Ovary (tissue), 7 donors: ENCODE measurements at regions not wholly inside any gene's neighbourhood (a gene's known extent, or its start where the extent isn't known, plus 50 kb on each side); places are given as distances from the start of the nearest gene placed in this dataset.

ENCODE experiments used
- DNase-seq, 5 donors: peaks; one replicate each; pipeline ENCODE4 v3.0.0-alpha.2; 2019 to 2020
- H3K27ac ChIP-seq, 2 donors: fragments of 200-600 bp; one replicate each; pipeline versions ENCODE4 v1.5.1 to v1.8.0; 2019 to 2022
- H3K27me3 ChIP-seq: fragments of 200-600 bp; one replicate; pipeline ENCODE4 v1.8.0; 2022
- H3K36me3 ChIP-seq: fragments of 200-600 bp; sonication (generic); one replicate; pipeline ENCODE4 v1.5.1; 2019
- H3K4me1 ChIP-seq: one replicate; pipeline ENCODE4 v1.8.1; 2013; ENCODE audit warnings: mild to moderate bottlenecking, moderate library complexity; ENCODE audit not compliant: insufficient read depth
- H3K4me3 ChIP-seq: fragments of 200-600 bp; sonication (generic); one replicate; pipeline ENCODE4 v1.5.1; 2017
- H3K9me3 ChIP-seq, 2 donors: fragments of 200-600 bp in 1 of 2; sonication (generic) in 1 of 2; one replicate each; pipeline versions ENCODE4 v1.5.1 to v1.8.1; 2013 to 2019; ENCODE audit warnings: mild to moderate bottlenecking in 1 of 2, moderate library complexity in 1 of 2
- CTCF ChIP-seq, 3 donors: fragments of 450-650 bp in 2 of 3; fragments of 200-600 bp in 1 of 3; IDR thresholded peaks; one replicate each; pipeline versions ENCODE4 v1.5.1 to v1.8.0; 2016 to 2022; ENCODE audit warnings: antibody characterized with exemption in 3 of 3, mild to moderate bottlenecking in 1 of 3
- EP300 ChIP-seq: sonication (generic); formaldehyde crosslinking; IDR thresholded peaks from one replicate; pipeline ENCODE4 v1.6.1; 2017; ENCODE audit warnings: antibody characterized with exemption
- POLR2A ChIP-seq: fragments of 450-650 bp; IDR thresholded peaks from one replicate; pipeline ENCODE4 v1.6.1; 2017; ENCODE audit warnings: antibody characterized with exemption, mild to moderate bottlenecking, moderate library complexity
- WGBS, 3 donors: extraction: QIAGEN DNeasy Blood & Tissue Kit in 1 of 3; methylation state at CpG; one replicate each; pipeline versions ENCODE4 v1.1.5 to v1.1.7; 2013 to 2017; 5-methylcytosine and 5-hydroxymethylcytosine counted together
- intact Hi-C, 4 donors: fragments of 100-400 bp; cut with DNase I; formaldehyde crosslinking; loops; one replicate each; pipeline versions ENCODE4 v1.11.0 to v1.15.1; 2022 to 2023
- donor health status: DM: no; HTN: no; CAD: no; lungs with moderate emphysema.
- donor health status: DM: no; HTN: no; CAD: no.
- donor health status: Bipolar disorder and iron deficiency.
- donor health status: DM: no; HTN: no; CAD: no.
- donor health status: DM: yes; HTN: yes; CAD: no.

GRCh38 chr13:31421756-31422155 is 222.0 kb downstream of the B3GLCT start:
- no peak for DNase-seq
- WGBS, 3 donors: 62 to 76% (median 63%) methylated on average over 1 of the region's 1 CpG
- no peaks in the 10 kb centered on the region for H3K4me1 ChIP-seq
- H3K36me3 ChIP-seq: no peaks in the 10 kb centered on the region
- no peak overlapping the region for H3K27ac ChIP-seq
- no peaks in the 10 kb centered on the region for H3K9me3 ChIP-seq
- no peaks in the 10 kb centered on the region for H3K27me3 ChIP-seq
- TF ChIP-seq EP300: no peak
- no peak for TF ChIP-seq CTCF (IDR thresholded peaks at IDR 0.05)
- TF ChIP-seq POLR2A: no peak
- no peak overlapping the region for H3K4me3 ChIP-seq
- intact Hi-C loops: loop anchor here in 2 of 4 donors (5.0 to 10.0 kb wide), 2 partner anchors 184 to 187 kb away; no protein-coding TSS in a partner anchor

GRCh38 chr13:31424130-31424729 is 224.5 kb downstream of the B3GLCT start:
- Histone ChIP-seq H3K36me3 (no peaks in the 10 kb centered on the region), H3K4me1 (no peaks in the 10 kb centered on the region), H3K27ac (no peak overlapping the region), H3K4me3 (no peak overlapping the region), H3K9me3 (no peaks in the 10 kb centered on the region), H3K27me3 (no peaks in the 10 kb centered on the region)
- no peak for TF ChIP-seq EP300
- TF ChIP-seq CTCF (IDR thresholded peaks at IDR 0.05): peak in 2 of 3 donors; percentile 20 to 49
- intact Hi-C loops: loop anchor here in 2 of 4 donors (5.0 to 10.0 kb wide), 2 partner anchors 187 to 189 kb away; no protein-coding TSS in a partner anchor
- DNase-seq: peak; percentile 36 to 74 (median 66)
- WGBS, 3 donors: 6 to 8% (median 8%) methylated on average over 6 of the region's 6 CpGs

GRCh38 chr13:31426395-31426794 is 226.6 kb downstream of the B3GLCT start:
- H3K9me3 ChIP-seq: no peaks in the 10 kb centered on the region
- H3K4me3 ChIP-seq: no peak overlapping the region
- no peaks in the 10 kb centered on the region for H3K27me3 ChIP-seq
- DNase-seq: no peak
- H3K36me3 ChIP-seq: no peaks in the 10 kb centered on the region
- intact Hi-C loops: loop anchor here in 1 of 4 donors (10.0 kb wide), 1 partner anchor 192 kb away; no protein-coding TSS in a partner anchor
- no peaks in the 10 kb centered on the region for H3K4me1 ChIP-seq
- TF ChIP-seq CTCF (IDR thresholded peaks at IDR 0.05) (no peak), POLR2A (no peak), EP300 (no peak)
- H3K27ac ChIP-seq: no peak overlapping the region

GRCh38 chr13:31427151-31428100 is 227.7 kb downstream of the B3GLCT start:
- H3K4me1 ChIP-seq: no peaks in the 10 kb centered on the region
- H3K9me3 ChIP-seq: no peaks in the 10 kb centered on the region
- H3K4me3 ChIP-seq: no peak overlapping the region
- H3K36me3 ChIP-seq: no peaks in the 10 kb centered on the region
- no peak overlapping the region for H3K27ac ChIP-seq
- DNase-seq: no peak
- intact Hi-C loops: loop anchor here in 1 of 4 donors (10.0 kb wide), 1 partner anchor 193 kb away; no protein-coding TSS in a partner anchor
- TF ChIP-seq POLR2A: no peak
- no peak for TF ChIP-seq CTCF (IDR thresholded peaks at IDR 0.05)
- no peak for TF ChIP-seq EP300
- no peaks in the 10 kb centered on the region for H3K27me3 ChIP-seq
- 56 to 70% (median 57%) methylated on average over 4 of the region's 4 CpGs for WGBS, 3 donors
